GM23338 (cell line): ENCODE measurements at regions not wholly inside any gene's neighbourhood (a gene's known extent, or its start where the extent isn't known, plus 50 kb on each side); places are given as distances from the start of the nearest gene placed in this dataset.
A peak's percentile ranks its signal among the peaks of the same experiment; 100 is the strongest.

Source experiments
- ATAC-seq: fragments of 200-7000 bp; cut with Tn5 transposase; 3 replicates; pipeline ENCODE4 v1.9.1; 2020
- DNase-seq: peaks from one replicate; pipeline ENCODE4 v3.0.0-alpha.2; 2015; ENCODE audit warnings: low spot score
- H2AFZ ChIP-seq: fragments of 200-600 bp; sonication (generic); 2 replicates; pipeline ENCODE4 v1.8.0; 2016; ENCODE audit warnings: antibody characterized with exemption, mild to moderate bottlenecking, moderate library complexity
- H3F3A ChIP-seq: fragments of 200-600 bp; sonication (generic); replicated peaks from 2 replicates; pipeline ENCODE4 v1.8.0; 2017; ENCODE audit warnings: antibody characterized with exemption, mixed run types, low read depth
- H3K27ac ChIP-seq: fragments of 200-600 bp; sonication (generic); 2 replicates; pipeline ENCODE4 v1.6.1; 2016; ENCODE audit warnings: low read depth
- H3K27me3 ChIP-seq: fragments of 200-600 bp; sonication (generic); 2 replicates; pipeline ENCODE4 v1.8.0; 2016; ENCODE audit warnings: mild to moderate bottlenecking, mixed run types, moderate library complexity; ENCODE audit not compliant: insufficient read depth
- H3K36me3 ChIP-seq: fragments of 200-600 bp; sonication (generic); 2 replicates; pipeline ENCODE4 v1.8.0; 2016; ENCODE audit warnings: mild to moderate bottlenecking; ENCODE audit not compliant: insufficient read depth
- H3K4me1 ChIP-seq: fragments of 200-600 bp; sonication (generic); 2 replicates; pipeline ENCODE4 v1.8.0; 2016; ENCODE audit warnings: mild to moderate bottlenecking, moderate library complexity; ENCODE audit not compliant: insufficient read depth
- H3K4me2 ChIP-seq: fragments of 200-600 bp; sonication (generic); 2 replicates; pipeline ENCODE4 v1.7.1; 2017; ENCODE audit warnings: mixed run types
- H3K4me3 ChIP-seq: fragments of 200-600 bp; sonication (generic); 2 replicates; pipeline ENCODE4 v1.6.1; 2016; ENCODE audit warnings: mixed run types
- H3K79me2 ChIP-seq: fragments of 200-600 bp; sonication (generic); replicated peaks from 2 replicates; pipeline ENCODE4 v1.8.0; 2017; ENCODE audit warnings: mild to moderate bottlenecking; ENCODE audit not compliant: insufficient read depth
- H3K9me2 ChIP-seq: fragments of 200-600 bp; sonication (generic); 2 replicates; pipeline ENCODE4 v1.8.0; 2017; ENCODE audit not compliant: insufficient read depth
- H4K20me1 ChIP-seq: fragments of 200-600 bp; sonication (generic); replicated peaks from 2 replicates; pipeline ENCODE4 v1.8.0; 2017; ENCODE audit warnings: mild to moderate bottlenecking; ENCODE audit not compliant: insufficient read depth
- H3K27ac Mint-ChIP-seq: 2 replicates; pipeline ENCODE4 v1.8.0; 2020; ENCODE audit warnings: inconsistent platforms, mild to moderate bottlenecking, moderate library complexity, mixed read lengths
- H3K27me3 Mint-ChIP-seq: 3 replicates; pipeline ENCODE4 v1.8.0; 2022; ENCODE audit warnings: low read depth, mild to moderate bottlenecking, moderate library complexity, mixed read lengths, inconsistent platforms; ENCODE audit not compliant: insufficient read depth, poor library complexity
- H3K36me3 Mint-ChIP-seq: 3 replicates; pipeline ENCODE4 v1.8.0; 2021; ENCODE audit warnings: low read depth, mild to moderate bottlenecking, inconsistent platforms, moderate library complexity, mixed read lengths
- H3K4me1 Mint-ChIP-seq: 3 replicates; pipeline ENCODE4 v1.8.0; 2020; ENCODE audit warnings: mild to moderate bottlenecking, inconsistent platforms, mixed read lengths
- H3K4me3 Mint-ChIP-seq: 3 replicates; pipeline ENCODE4 v1.8.0; 2021; ENCODE audit warnings: moderate library complexity, mild to moderate bottlenecking, inconsistent platforms, mixed read lengths
- H3K9me3 Mint-ChIP-seq: 3 replicates; pipeline ENCODE4 v1.8.0; 2020; ENCODE audit warnings: moderate library complexity, mild to moderate bottlenecking, inconsistent platforms, mixed read lengths
- CREB1 ChIP-seq: fragments of 250-450 bp; sonication (Bioruptor Pico); IDR thresholded peaks from 2 replicates; pipeline ENCODE4 v1.5.0; 2020; ENCODE audit warnings: low read depth, mild to moderate bottlenecking, moderate library complexity
- CTCF ChIP-seq, 2 experiments: fragments of 200-600 bp in 1 of 2; sonication (generic) in 1 of 2; conservative IDR thresholded peaks; 2 replicates each; pipeline versions ENCODE4 v1.5.1 to v1.6.1; 2016 to 2017; ENCODE audit warnings: antibody characterized with exemption in 2 of 2, low read depth in 2 of 2, mild to moderate bottlenecking in 2 of 2, moderate library complexity in 1 of 2
- EZH2 ChIP-seq: fragments of 200-600 bp; sonication (generic); IDR thresholded peaks from one replicate; pipeline ENCODE4 v1.8.0; 2017; ENCODE audit warnings: antibody characterized with exemption, mild to moderate bottlenecking, low read depth; ENCODE audit not compliant: unreplicated experiment
- EZH2phosphoT487 ChIP-seq: fragments of 200-600 bp; sonication (generic); IDR thresholded peaks from one replicate; pipeline ENCODE4 v1.8.1; 2018; ENCODE audit warnings: antibody characterized with exemption; ENCODE audit not compliant: unreplicated experiment
- JUNB ChIP-seq: IDR thresholded peaks from one replicate; pipeline ENCODE4 v1.6.1; 2016; ENCODE audit warnings: antibody characterized with exemption; ENCODE audit not compliant: unreplicated experiment
- NANOG ChIP-seq: IDR thresholded peaks from 2 replicates; pipeline ENCODE4 v1.6.1; 2016; ENCODE audit warnings: antibody characterized with exemption, borderline replicate concordance
- POLR2AphosphoS5 ChIP-seq: IDR thresholded peaks from 2 replicates; pipeline ENCODE4 v1.6.1; 2016; ENCODE audit warnings: antibody characterized with exemption, low read depth
- STAT1 ChIP-seq: IDR thresholded peaks from one replicate; pipeline ENCODE4 v1.6.1; 2016; ENCODE audit warnings: antibody characterized with exemption; ENCODE audit not compliant: unreplicated experiment
- ZNF114 ChIP-seq: fragments of 250-450 bp; sonication (Bioruptor Pico); IDR thresholded peaks from 2 replicates; pipeline ENCODE4 v1.5.0; 2020; ENCODE audit warnings: mild to moderate bottlenecking, moderate library complexity
- ZNF331 ChIP-seq: fragments of 250-450 bp; sonication (Bioruptor Pico); IDR thresholded peaks from 2 replicates; pipeline ENCODE4 v1.5.0; 2020; ENCODE audit warnings: low read depth, mild to moderate bottlenecking, moderate library complexity
- TF ChIP-seq, protein P1 (sequence below): fragments of 250-450 bp; sonication (Bioruptor Pico); IDR thresholded peaks from 2 replicates; pipeline ENCODE4 v1.5.0; 2020; ENCODE audit warnings: mild to moderate bottlenecking, moderate library complexity
- TF ChIP-seq, protein P2 (sequence below): IDR thresholded peaks from 2 replicates; pipeline ENCODE4 v1.6.1; 2016; ENCODE audit warnings: antibody characterized with exemption
- TF ChIP-seq, protein P3 (sequence below): IDR thresholded peaks from one replicate; pipeline ENCODE4 v1.6.1; 2018; ENCODE audit warnings: antibody characterized with exemption; ENCODE audit not compliant: unreplicated experiment

DNA sequence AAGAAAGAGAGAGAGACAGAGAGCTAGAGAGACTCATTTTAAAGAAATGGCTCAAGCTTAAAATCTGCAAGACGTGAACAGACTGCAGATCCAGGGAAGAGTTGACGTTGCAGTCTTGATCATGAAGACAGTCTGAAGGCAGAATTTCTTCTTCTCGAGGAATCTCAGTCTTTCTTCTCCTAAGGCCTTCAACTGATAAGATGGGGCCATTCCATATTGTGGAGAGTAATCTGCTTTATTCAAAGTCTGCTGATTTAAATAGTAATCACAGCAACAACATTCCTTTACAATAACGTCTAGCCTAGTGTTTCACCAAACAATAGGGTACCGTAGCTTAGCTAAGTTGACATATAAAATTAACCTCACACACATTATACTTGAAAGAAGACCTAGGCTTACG lies 208.4 kb upstream of the ADAMTS3 start:
- Mint-ChIP-seq H3K9me3 (0 out of 3 replicates have a peak, but pooled peaks cover 7% of the 10 kb centered on the region), H3K27ac (no peak overlapping the region), H3K36me3 (no peaks in the 10 kb centered on the region), H3K27me3 (no peaks in the 10 kb centered on the region), H3K4me1 (no peaks in the 10 kb centered on the region; the same call in 2 of the 3 replicates), H3K4me3 (no peak overlapping the region)
- no peaks in the 10 kb centered on the region for H3K9me2 ChIP-seq
- H3F3A ChIP-seq, result no peaks in the 10 kb centered on the region
- no peaks in the 10 kb centered on the region for H3K36me3 ChIP-seq
- DNase-seq (no peak), ATAC-seq (no peak)
- no peak overlapping the region for H3K27ac ChIP-seq
- H3K79me2 ChIP-seq, result no peaks in the 10 kb centered on the region
- H3K4me3 ChIP-seq, result no peak overlapping the region
- H3K27me3 ChIP-seq, result no peaks in the 10 kb centered on the region
- H4K20me1 ChIP-seq, result no peaks in the 10 kb centered on the region
- no peak overlapping the region for H3K4me2 ChIP-seq
- peak overlapping the region; percentile 49; the same call in 1 of the 2 replicates for H2AFZ ChIP-seq
- TF ChIP-seq CREB1 (CRISPR knock-in tag) (no peak), NANOG (no peak), POLR2AphosphoS5 (no peak), STAT1 (no peak), CTCF (conservative IDR thresholded peaks at IDR 0.05; ENCODE audit: low read depth in 2 of 2) (no peak), EZH2 (no peak), ZNF114 (CRISPR knock-in tag) (no peak), EZH2phosphoT487 (no peak), JUNB (no peak), ZNF331 (CRISPR knock-in tag) (no peak)
- TF ChIP-seq, protein P1, sequence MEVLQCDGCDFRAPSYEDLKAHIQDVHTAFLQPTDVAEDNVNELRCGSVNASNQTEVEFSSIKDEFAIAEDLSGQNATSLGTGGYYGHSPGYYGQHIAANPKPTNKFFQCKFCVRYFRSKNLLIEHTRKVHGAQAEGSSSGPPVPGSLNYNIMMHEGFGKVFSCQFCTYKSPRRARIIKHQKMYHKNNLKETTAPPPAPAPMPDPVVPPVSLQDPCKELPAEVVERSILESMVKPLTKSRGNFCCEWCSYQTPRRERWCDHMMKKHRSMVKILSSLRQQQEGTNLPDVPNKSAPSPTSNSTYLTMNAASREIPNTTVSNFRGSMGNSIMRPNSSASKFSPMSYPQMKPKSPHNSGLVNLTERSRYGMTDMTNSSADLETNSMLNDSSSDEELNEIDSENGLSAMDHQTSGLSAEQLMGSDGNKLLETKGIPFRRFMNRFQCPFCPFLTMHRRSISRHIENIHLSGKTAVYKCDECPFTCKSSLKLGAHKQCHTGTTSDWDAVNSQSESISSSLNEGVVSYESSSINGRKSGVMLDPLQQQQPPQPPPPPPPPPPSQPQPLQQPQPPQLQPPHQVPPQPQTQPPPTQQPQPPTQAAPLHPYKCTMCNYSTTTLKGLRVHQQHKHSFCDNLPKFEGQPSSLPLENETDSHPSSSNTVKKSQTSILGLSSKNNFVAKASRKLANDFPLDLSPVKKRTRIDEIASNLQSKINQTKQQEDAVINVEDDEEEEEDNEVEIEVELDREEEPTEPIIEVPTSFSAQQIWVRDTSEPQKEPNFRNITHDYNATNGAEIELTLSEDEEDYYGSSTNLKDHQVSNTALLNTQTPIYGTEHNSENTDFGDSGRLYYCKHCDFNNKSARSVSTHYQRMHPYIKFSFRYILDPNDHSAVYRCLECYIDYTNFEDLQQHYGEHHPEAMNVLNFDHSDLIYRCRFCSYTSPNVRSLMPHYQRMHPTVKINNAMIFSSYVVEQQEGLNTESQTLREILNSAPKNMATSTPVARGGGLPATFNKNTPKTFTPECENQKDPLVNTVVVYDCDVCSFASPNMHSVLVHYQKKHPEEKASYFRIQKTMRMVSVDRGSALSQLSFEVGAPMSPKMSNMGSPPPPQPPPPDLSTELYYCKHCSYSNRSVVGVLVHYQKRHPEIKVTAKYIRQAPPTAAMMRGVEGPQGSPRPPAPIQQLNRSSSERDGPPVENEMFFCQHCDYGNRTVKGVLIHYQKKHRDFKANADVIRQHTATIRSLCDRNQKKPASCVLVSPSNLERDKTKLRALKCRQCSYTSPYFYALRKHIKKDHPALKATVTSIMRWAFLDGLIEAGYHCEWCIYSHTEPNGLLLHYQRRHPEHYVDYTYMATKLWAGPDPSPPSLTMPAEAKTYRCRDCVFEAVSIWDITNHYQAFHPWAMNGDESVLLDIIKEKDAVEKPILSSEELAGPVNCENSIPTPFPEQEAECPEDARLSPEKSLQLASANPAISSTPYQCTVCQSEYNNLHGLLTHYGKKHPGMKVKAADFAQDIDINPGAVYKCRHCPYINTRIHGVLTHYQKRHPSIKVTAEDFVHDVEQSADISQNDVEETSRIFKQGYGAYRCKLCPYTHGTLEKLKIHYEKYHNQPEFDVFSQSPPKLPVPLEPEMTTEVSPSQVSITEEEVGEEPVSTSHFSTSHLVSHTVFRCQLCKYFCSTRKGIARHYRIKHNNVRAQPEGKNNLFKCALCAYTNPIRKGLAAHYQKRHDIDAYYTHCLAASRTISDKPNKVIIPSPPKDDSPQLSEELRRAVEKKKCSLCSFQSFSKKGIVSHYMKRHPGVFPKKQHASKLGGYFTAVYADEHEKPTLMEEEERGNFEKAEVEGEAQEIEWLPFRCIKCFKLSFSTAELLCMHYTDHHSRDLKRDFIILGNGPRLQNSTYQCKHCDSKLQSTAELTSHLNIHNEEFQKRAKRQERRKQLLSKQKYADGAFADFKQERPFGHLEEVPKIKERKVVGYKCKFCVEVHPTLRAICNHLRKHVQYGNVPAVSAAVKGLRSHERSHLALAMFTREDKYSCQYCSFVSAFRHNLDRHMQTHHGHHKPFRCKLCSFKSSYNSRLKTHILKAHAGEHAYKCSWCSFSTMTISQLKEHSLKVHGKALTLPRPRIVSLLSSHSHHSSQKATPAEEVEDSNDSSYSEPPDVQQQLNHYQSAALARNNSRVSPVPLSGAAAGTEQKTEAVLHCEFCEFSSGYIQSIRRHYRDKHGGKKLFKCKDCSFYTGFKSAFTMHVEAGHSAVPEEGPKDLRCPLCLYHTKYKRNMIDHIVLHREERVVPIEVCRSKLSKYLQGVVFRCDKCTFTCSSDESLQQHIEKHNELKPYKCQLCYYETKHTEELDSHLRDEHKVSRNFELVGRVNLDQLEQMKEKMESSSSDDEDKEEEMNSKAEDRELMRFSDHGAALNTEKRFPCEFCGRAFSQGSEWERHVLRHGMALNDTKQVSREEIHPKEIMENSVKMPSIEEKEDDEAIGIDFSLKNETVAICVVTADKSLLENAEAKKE (CRISPR knock-in tag), result no peak
- TF ChIP-seq, protein P2, sequence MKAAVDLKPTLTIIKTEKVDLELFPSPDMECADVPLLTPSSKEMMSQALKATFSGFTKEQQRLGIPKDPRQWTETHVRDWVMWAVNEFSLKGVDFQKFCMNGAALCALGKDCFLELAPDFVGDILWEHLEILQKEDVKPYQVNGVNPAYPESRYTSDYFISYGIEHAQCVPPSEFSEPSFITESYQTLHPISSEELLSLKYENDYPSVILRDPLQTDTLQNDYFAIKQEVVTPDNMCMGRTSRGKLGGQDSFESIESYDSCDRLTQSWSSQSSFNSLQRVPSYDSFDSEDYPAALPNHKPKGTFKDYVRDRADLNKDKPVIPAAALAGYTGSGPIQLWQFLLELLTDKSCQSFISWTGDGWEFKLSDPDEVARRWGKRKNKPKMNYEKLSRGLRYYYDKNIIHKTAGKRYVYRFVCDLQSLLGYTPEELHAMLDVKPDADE, result no peak
- TF ChIP-seq, protein P3, sequence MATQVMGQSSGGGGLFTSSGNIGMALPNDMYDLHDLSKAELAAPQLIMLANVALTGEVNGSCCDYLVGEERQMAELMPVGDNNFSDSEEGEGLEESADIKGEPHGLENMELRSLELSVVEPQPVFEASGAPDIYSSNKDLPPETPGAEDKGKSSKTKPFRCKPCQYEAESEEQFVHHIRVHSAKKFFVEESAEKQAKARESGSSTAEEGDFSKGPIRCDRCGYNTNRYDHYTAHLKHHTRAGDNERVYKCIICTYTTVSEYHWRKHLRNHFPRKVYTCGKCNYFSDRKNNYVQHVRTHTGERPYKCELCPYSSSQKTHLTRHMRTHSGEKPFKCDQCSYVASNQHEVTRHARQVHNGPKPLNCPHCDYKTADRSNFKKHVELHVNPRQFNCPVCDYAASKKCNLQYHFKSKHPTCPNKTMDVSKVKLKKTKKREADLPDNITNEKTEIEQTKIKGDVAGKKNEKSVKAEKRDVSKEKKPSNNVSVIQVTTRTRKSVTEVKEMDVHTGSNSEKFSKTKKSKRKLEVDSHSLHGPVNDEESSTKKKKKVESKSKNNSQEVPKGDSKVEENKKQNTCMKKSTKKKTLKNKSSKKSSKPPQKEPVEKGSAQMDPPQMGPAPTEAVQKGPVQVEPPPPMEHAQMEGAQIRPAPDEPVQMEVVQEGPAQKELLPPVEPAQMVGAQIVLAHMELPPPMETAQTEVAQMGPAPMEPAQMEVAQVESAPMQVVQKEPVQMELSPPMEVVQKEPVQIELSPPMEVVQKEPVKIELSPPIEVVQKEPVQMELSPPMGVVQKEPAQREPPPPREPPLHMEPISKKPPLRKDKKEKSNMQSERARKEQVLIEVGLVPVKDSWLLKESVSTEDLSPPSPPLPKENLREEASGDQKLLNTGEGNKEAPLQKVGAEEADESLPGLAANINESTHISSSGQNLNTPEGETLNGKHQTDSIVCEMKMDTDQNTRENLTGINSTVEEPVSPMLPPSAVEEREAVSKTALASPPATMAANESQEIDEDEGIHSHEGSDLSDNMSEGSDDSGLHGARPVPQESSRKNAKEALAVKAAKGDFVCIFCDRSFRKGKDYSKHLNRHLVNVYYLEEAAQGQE, result no peak
- no peaks in the 10 kb centered on the region for H3K4me1 ChIP-seq
